ENCODE measurements at regions not wholly inside any gene's neighbourhood (a gene's known extent, or its start where the extent isn't known, plus 50 kb on each side); places are given as distances from the start of the nearest gene placed in this dataset.
"Not testable (repeated sequence)": the region's sequence is repeated elsewhere in the genome, so short reads cannot be mapped to it uniquely, and the experiment has no call there.

GRCh38 chr10:16026832-16027231 lies 166.5 kb upstream of the MINDY3 start:
- not testable (repeated sequence) for H3K4me3 Mint-ChIP-seq

GRCh38 chr10:16030562-16030961 lies 170.3 kb upstream of the MINDY3 start:
- H3K27me3 Mint-ChIP-seq = no peaks in the 10 kb centered on the region
- H3K4me3 Mint-ChIP-seq = no peak overlapping the region
- no peaks in the 10 kb centered on the region for H3K36me3 Mint-ChIP-seq
- H3K4me1 Mint-ChIP-seq = no peaks in the 10 kb centered on the region
- no peak overlapping the region for H3K27ac Mint-ChIP-seq
- no peak for DNase-seq
- peaks cover 12% of the 10 kb centered on the region for H3K9me3 Mint-ChIP-seq

More at GRCh38 chr10:16026832-16027231, 166.5 kb upstream of the MINDY3 start:
- H3K4me1 Mint-ChIP-seq, H3K27ac Mint-ChIP-seq, H3K36me3 Mint-ChIP-seq, DNase-seq, H3K9me3 Mint-ChIP-seq, H3K27me3 Mint-ChIP-seq: not testable (repeated sequence)

DNA sequence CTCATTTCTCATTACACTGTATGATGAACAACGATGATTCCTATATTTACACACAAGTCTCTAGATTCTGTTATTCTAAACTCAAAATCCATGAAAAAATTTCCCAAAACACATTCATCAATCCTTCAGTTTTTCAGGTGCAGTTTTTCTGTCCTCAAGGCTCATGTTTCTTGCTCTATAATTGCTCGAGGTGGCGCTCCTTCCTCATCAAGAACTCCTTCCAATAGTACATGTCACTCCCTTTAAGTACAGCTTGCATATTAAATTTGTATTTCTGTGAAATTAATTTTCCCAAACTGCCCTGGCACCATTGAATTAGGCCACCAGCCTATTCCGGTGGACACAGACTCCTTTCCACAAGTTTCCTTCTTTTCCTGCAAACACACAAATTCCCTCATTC lies 188.7 kb upstream of the MINDY3 start:
- Mint-ChIP-seq H3K27me3 (no peaks in the 10 kb centered on the region), H3K27ac (no peak overlapping the region), H3K4me1 (no peaks in the 10 kb centered on the region), H3K9me3 (no peaks in the 10 kb centered on the region), H3K36me3 (no peaks in the 10 kb centered on the region), H3K4me3 (no peak overlapping the region)
- DNase-seq = no peak

- H3K27ac Mint-ChIP-seq = no peak overlapping the region
Observed at GRCh38 chr10:16049782-16050181, 189.5 kb upstream of the MINDY3 start.

DNA sequence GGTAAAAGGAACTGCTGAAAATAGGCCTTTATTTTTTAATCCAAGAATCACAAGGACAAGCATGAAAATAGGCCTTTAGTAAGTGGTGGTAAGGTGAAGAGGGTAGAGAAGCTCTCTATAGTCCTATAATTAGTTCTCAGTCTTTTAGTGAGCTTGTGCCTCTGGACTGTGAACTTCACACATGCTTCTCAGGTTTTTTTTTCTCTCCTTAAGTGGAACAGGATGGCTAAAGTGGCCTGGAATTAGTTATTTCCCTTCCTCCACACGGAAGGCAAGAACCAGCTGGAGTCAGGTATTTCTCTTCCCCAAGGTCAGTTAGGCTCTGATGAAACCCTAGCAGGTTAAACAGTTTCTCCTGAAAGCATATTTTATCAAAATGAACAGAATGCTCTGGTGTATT lies 203.0 kb upstream of the MINDY3 start:
- Mint-ChIP-seq H3K4me1 (no peaks in the 10 kb centered on the region), H3K36me3 (no peaks in the 10 kb centered on the region), H3K27me3 (no peaks in the 10 kb centered on the region), H3K27ac (no peak overlapping the region), H3K9me3 (peaks cover 2% of the 10 kb centered on the region), H3K4me3 (no peak overlapping the region)
- DNase-seq = no peak

More at GRCh38 chr10:16049782-16050181, 189.5 kb upstream of the MINDY3 start:
- Mint-ChIP-seq H3K4me1 (no peaks in the 10 kb centered on the region), H3K27me3 (peaks cover 3% of the 10 kb centered on the region), H3K4me3 (no peak overlapping the region), H3K36me3 (no peaks in the 10 kb centered on the region), H3K9me3 (no peaks in the 10 kb centered on the region)
- no peak for DNase-seq

DNA sequence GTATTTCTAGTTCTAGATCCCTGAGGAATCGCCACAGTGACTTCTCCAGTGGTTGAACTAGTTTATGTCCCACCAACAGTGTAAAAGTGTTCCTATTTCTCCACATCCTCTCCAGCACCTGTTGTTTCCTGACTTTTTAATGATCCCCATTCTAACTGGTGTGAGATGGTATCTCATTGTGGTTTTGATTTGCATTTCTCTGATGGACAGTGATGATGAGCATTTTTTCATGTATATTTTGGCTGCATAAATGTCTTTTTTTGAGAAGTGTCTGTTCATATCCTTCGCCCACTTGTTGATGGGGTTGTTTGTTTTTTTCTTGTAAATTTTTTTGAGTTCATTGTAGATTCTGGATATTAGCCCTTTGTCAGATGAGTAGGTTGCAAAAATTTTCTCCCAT lies 223.2 kb upstream of the MINDY3 start:
- H3K4me3 Mint-ChIP-seq, H3K36me3 Mint-ChIP-seq, H3K4me1 Mint-ChIP-seq, DNase-seq, H3K27me3 Mint-ChIP-seq, H3K27ac Mint-ChIP-seq, H3K9me3 Mint-ChIP-seq: not testable (repeated sequence)

GRCh38 chr10:16105082-16105481 lies 244.8 kb upstream of the MINDY3 start:
- no peak for DNase-seq
- Mint-ChIP-seq H3K27ac (no peak overlapping the region), H3K4me3 (no peak overlapping the region), H3K4me1 (no peaks in the 10 kb centered on the region), H3K36me3 (no peaks in the 10 kb centered on the region), H3K27me3 (peaks cover 3% of the 10 kb centered on the region), H3K9me3 (no peaks in the 10 kb centered on the region)

- Mint-ChIP-seq H3K36me3 (no peaks in the 10 kb centered on the region), H3K9me3 (peaks cover 1% of the 10 kb centered on the region), H3K27me3 (no peaks in the 10 kb centered on the region), H3K4me1 (no peaks in the 10 kb centered on the region), H3K27ac (no peak overlapping the region), H3K4me3 (no peak overlapping the region)
- DNase-seq = no peak
Observed at GRCh38 chr10:16116404-16117304, 256.3 kb upstream of the MINDY3 start.

- Mint-ChIP-seq H3K4me1 (no peaks in the 10 kb centered on the region), H3K36me3 (no peaks in the 10 kb centered on the region), H3K4me3 (no peak overlapping the region), H3K27me3 (peaks cover 1% of the 10 kb centered on the region), H3K9me3 (peaks cover 1% of the 10 kb centered on the region), H3K27ac (no peak overlapping the region)
- no peak for DNase-seq
Observed at GRCh38 chr10:16117305-16117695, 257.0 kb upstream of the MINDY3 start.

DNA sequence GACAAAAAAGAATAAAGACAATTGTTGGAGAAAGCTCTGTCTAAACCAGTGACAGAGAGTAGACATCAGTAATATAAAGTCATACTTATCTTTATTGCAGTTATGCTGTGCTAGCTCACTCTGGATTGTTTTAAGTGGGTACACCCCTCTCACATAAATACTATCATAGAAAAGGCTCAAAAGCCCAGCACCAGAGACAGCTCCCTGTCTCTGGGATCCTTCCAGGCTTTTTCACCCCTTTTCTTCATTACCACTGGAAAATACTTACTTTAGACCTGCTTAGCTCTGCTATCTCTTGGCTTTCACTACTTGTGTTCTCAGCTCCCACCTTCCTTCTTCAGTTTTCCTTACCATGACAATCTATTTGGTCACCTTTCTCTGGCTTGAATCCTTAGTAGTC lies 259.1 kb upstream of the MINDY3 start:
- Mint-ChIP-seq H3K36me3 (no peaks in the 10 kb centered on the region), H3K4me1 (no peaks in the 10 kb centered on the region)

GRCh38 chr10:16120563-16120962 lies 260.3 kb upstream of the MINDY3 start:
- H3K4me3 Mint-ChIP-seq = no peak overlapping the region
- no peaks in the 10 kb centered on the region for H3K36me3 Mint-ChIP-seq
- no peaks in the 10 kb centered on the region for H3K4me1 Mint-ChIP-seq
- DNase-seq = no peak
- H3K9me3 Mint-ChIP-seq = peaks cover 1% of the 10 kb centered on the region
- H3K27ac Mint-ChIP-seq = no peak overlapping the region
- H3K27me3 Mint-ChIP-seq = peaks cover 3% of the 10 kb centered on the region

More for the DNA sequence above, 259.1 kb upstream of the MINDY3 start:
- Mint-ChIP-seq H3K9me3 (peaks cover 1% of the 10 kb centered on the region), H3K4me3 (no peak overlapping the region), H3K27me3 (peaks cover 3% of the 10 kb centered on the region), H3K27ac (no peak overlapping the region)
- DNase-seq = no peak

GRCh38 chr10:16141499-16141898 lies 281.2 kb upstream of the MINDY3 start:
- no peak for DNase-seq
- Mint-ChIP-seq H3K27me3 (no peaks in the 10 kb centered on the region), H3K36me3 (peaks cover 2% of the 10 kb centered on the region), H3K27ac (no peak overlapping the region), H3K9me3 (peaks cover 5% of the 10 kb centered on the region), H3K4me1 (no peaks in the 10 kb centered on the region), H3K4me3 (no peak overlapping the region)

- no peaks in the 10 kb centered on the region for H3K4me1 Mint-ChIP-seq
- H3K27ac Mint-ChIP-seq = no peak overlapping the region
- peaks cover 2% of the 10 kb centered on the region for H3K36me3 Mint-ChIP-seq
- no peaks in the 10 kb centered on the region for H3K27me3 Mint-ChIP-seq
- no peak for DNase-seq
- H3K9me3 Mint-ChIP-seq = peaks cover 6% of the 10 kb centered on the region
- H3K4me3 Mint-ChIP-seq = no peak overlapping the region
Observed at GRCh38 chr10:16146993-16147392, 286.7 kb upstream of the MINDY3 start.

DNA sequence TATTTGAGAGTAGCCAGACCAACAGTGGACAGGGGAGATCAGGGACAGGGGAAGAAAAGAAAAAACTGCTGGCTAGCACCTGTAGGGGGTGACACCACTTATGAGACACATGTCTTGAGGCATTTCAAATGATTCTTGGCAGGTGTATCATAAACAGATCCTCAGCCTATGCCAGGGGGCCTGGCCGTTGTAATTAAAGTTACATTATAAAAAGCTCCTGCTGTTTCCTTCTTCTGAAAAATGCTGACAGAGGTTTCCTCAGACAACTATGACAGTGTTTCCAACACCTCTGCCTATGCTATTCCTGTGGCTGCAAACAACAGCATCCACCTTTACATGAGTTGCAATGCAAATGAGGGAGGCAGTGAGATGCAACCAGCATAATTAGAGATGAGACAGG lies 281.0 kb upstream of the PTER start:
- Mint-ChIP-seq H3K27ac (no peak overlapping the region), H3K27me3 (no peaks in the 10 kb centered on the region)

DNA sequence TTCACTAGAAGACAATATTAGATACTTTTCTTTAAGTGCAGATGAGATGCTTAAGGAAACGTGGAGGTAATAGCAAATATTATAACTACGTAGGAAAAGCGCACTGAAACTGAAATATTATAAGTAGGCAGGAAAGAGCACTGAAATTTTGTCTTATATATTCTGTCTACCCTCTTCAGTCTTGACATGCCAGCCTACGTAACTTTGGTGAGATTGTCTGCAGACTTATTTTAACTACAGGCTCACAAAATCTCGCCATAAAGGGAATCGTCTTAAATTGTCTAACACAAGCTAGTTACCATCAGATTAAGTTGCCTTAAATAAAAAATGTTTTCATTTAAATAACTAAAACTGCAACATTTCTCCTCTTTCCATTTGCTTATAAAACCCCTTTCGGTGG lies 280.1 kb upstream of the PTER start:
- Mint-ChIP-seq H3K27me3 (no peaks in the 10 kb centered on the region), H3K4me3 (no peak overlapping the region), H3K4me1 (no peaks in the 10 kb centered on the region), H3K36me3 (no peaks in the 10 kb centered on the region), H3K9me3 (peaks cover 2% of the 10 kb centered on the region), H3K27ac (no peak overlapping the region)
- DNase-seq = no peak

More for the DNA sequence above, 281.0 kb upstream of the PTER start:
- H3K4me3 Mint-ChIP-seq = no peak overlapping the region
- no peaks in the 10 kb centered on the region for H3K4me1 Mint-ChIP-seq
- peaks cover 2% of the 10 kb centered on the region for H3K9me3 Mint-ChIP-seq
- DNase-seq = no peak
- no peaks in the 10 kb centered on the region for H3K36me3 Mint-ChIP-seq

- H3K27me3 Mint-ChIP-seq, DNase-seq, H3K4me3 Mint-ChIP-seq, H3K27ac Mint-ChIP-seq, H3K4me1 Mint-ChIP-seq, H3K36me3 Mint-ChIP-seq: not testable (repeated sequence)
- peaks cover 23% of the 10 kb centered on the region for H3K9me3 Mint-ChIP-seq
Observed at GRCh38 chr10:16165067-16165466, 271.7 kb upstream of the PTER start.

Data from activated naive CD8-positive, alpha-beta T cell treated with anti-CD3 and anti-CD28 coated beads for 36 hours (primary cell).